T-helper 2 cell treated with Interferon-gamma antibody and Interleukin-4, amounts not matched to agents 5 μg/mL and 100 μg/mL, for 36 hours (primary cell): ENCODE measurements at regions not wholly inside any gene's neighbourhood (a gene's known extent, or its start where the extent isn't known, plus 50 kb on each side); places are given as distances from the start of the nearest gene placed in this dataset.
"Not testable (repeated sequence)": the region's sequence is repeated elsewhere in the genome, so short reads cannot be mapped to it uniquely, and the experiment has no call there.

Experiments
- DNase-seq: peaks from one replicate; pipeline ENCODE4 v3.0.0; 2021; ENCODE audit warnings: low spot score
- H3K27ac Mint-ChIP-seq: one replicate; pipeline ENCODE4 v1.8.0; 2021; ENCODE audit warnings: mild to moderate bottlenecking, mixed read lengths
- H3K27me3 Mint-ChIP-seq: one replicate; pipeline ENCODE4 v1.8.0; 2021; ENCODE audit warnings: low read depth, mixed read lengths
- H3K36me3 Mint-ChIP-seq: one replicate; pipeline ENCODE4 v1.8.0; 2021; ENCODE audit warnings: low read depth, mixed read lengths
- H3K4me1 Mint-ChIP-seq: one replicate; pipeline ENCODE4 v1.8.0; 2021; ENCODE audit warnings: low read depth, mixed read lengths
- H3K4me3 Mint-ChIP-seq: one replicate; pipeline ENCODE4 v1.8.0; 2022; ENCODE audit warnings: mild to moderate bottlenecking, moderate library complexity, mixed read lengths
- H3K9me3 Mint-ChIP-seq: one replicate; pipeline ENCODE4 v1.8.0; 2021; ENCODE audit warnings: mixed read lengths

DNA sequence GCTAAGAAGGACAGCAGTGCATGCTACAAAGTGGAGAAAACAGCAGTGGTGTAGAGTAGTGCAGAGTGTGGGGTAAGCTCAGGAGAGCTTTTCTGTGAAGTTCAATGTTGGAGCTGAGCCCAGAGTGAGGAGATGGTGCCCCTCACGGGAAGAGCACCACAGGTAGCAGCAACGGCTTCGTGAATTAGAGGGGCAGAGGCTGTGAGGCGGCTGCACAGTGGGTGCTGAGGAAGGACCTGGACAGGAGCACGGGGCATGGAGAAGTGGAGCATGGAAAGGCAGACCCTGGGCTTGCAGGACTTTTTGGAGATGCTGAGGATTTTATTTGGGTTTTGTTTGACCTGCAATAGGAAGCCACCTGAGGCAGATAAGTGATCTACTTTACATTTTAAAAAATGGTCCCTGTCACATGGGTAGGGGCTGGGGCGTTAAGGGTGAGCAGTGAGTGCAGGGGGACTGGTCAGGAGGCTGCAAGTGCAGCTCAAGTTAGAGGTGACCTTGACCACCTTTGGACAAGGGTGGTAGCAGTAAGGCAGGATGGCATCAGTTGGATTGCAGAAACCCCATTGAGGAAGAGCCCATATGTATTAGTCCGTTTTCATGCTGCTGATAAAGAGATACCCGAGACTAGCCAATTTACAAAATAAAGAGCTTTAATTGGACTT, 85.0 kb downstream of the MYCN start:
- Mint-ChIP-seq H3K27ac (no peak overlapping the region), H3K36me3 (no peaks in the 10 kb centered on the region), H3K4me1 (no peaks in the 10 kb centered on the region), H3K9me3 (no peaks in the 10 kb centered on the region), H3K27me3 (no peaks in the 10 kb centered on the region), H3K4me3 (no peak overlapping the region)
- no peak for DNase-seq

DNA sequence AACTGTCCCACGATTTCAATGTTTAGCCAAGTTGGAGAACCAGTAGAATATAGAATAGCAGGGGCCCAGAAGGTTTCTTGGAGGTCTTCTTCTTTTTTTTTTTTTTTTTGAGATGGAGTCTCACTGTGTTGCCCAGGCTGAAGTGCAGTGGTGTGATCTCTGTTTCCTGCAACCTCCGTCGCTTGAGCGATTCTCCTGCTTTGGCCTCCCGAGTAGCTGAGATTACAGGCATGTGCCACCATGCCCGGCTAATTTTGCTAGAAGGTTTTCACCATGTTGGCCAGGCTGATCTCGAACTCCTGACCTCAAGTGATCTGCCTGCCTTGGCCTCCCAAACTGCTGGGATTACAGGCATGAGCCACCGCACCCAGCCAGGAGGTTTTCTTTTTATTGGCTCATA, 84.3 kb downstream of the MYCN start:
- H3K9me3 Mint-ChIP-seq, H3K4me3 Mint-ChIP-seq, H3K27ac Mint-ChIP-seq, H3K27me3 Mint-ChIP-seq, H3K4me1 Mint-ChIP-seq, H3K36me3 Mint-ChIP-seq, DNase-seq: not testable (repeated sequence)

DNA sequence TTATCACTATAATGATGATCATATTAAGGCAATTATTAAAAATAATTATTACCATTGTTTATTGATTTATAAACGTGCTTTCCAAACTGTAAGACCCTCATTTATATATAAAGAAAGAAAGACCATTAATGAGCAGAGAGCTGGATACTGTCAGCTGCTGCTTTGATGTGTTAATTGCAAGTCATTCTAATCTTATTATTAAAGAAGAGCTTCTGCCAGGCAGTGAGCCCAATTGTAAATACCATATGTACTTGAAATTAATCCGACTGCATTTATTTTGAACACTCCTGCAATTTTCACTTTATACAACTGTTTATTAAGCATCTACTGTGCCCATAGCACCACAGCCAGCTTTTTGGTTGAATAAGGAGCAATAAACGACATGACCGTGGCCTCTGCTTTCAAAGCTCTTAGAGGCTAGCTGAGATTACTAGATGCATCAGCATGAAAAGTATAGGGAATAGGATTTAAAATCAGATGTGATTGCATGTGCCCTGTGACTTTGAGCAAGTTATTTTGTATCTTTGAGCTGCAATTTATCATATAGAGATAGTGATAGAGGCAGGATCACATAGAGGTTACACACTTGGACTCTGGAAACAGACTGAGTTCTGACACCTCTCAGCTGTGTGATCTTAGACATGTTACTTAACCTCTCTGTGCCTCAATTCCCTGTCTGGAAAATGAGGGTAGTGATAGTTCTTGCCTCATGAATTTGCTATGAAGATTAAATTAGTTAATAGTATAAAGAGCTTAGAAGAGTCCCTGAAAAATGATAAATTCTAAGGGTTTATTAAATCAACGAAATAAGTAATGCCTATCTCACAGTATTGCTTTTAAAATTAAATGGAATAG, 83.4 kb downstream of the MYCN start:
- no peaks in the 10 kb centered on the region for H3K27me3 Mint-ChIP-seq
- H3K27ac Mint-ChIP-seq = no peak overlapping the region
- H3K9me3 Mint-ChIP-seq = no peaks in the 10 kb centered on the region
- H3K4me1 Mint-ChIP-seq = no peaks in the 10 kb centered on the region
- H3K4me3 Mint-ChIP-seq = no peak overlapping the region
- DNase-seq = no peak
- H3K36me3 Mint-ChIP-seq = no peaks in the 10 kb centered on the region

- Mint-ChIP-seq H3K36me3 (no peaks in the 10 kb centered on the region), H3K4me1 (no peaks in the 10 kb centered on the region), H3K27ac (no peak overlapping the region), H3K27me3 (no peaks in the 10 kb centered on the region), H3K4me3 (no peak overlapping the region), H3K9me3 (no peaks in the 10 kb centered on the region)
- no peak for DNase-seq
These were observed 82.3 kb downstream of the MYCN start for GRCh38 chr2:16022548-16023240.

DNA sequence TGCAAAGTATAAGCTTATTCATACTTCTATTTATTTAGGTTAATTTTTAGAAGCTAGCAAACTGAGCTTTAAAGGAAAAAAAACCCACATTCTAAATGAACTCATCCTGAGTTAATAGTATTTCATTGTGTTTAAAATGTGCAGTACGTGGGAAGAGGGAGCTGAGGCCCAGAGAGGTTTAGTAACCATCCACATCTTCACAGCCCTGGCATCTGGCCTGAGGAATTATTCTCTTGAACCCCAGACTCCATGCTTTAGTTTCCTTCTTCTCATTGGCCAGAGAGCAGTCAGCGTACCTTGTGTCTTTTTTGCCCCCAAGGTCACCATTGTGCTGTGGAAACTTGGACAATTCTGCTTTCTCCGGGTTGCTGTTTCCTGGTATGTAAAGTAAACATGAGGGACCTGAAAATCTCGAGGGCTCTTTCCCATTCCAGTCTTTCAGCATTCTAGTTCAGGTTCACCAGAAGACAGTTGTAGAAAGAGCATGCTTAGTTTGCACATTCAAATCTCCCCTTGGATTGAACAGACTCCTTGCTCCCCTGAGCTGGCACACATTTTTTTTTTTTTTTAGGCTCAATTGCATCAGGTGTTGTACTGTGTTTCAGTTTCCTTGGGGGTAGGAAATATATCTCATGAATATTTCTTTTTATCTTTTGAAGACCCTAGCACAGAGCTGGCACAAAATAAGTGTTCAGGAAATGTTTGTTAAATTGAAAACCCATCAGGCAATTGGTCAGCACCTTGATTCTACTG, 81.4 kb downstream of the MYCN start:
- DNase-seq = no peak
- Mint-ChIP-seq H3K4me1 (no peaks in the 10 kb centered on the region), H3K9me3 (no peaks in the 10 kb centered on the region), H3K4me3 (no peak overlapping the region), H3K27ac (no peak overlapping the region), H3K27me3 (no peaks in the 10 kb centered on the region), H3K36me3 (no peaks in the 10 kb centered on the region)

DNA sequence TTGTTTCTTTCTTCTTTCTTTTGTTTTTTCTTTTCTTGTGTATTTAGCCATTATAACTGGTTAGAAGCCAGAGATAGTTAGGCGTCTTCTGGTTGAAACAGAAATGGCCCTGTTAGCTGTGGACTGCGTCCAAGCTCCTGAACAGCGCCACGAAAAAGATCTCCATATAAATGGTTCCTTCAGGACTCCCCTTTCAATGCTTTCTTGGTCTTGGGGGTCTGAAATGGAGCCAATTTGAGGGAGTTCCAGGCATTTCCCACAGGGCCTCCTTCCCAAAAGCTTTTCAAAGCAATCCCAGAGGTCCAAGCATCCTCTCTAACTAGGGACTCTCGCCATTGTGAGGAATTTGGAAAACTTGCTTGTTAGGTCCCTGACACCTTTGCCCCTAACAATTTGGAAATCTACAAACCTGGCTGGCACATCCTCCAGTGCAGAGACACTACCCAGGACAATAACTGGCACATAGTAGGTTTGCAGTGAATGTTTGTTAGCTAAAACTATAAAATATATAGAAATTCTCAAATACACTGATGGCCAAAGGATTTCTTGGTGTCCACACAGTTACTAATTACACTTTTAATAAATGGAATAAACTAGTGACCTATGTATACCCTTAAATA, 80.1 kb downstream of the MYCN start:
- no peak overlapping the region for H3K4me3 Mint-ChIP-seq
- H3K9me3 Mint-ChIP-seq = no peaks in the 10 kb centered on the region
- H3K27ac Mint-ChIP-seq = no peak overlapping the region
- H3K4me1 Mint-ChIP-seq = no peaks in the 10 kb centered on the region
- H3K27me3 Mint-ChIP-seq = peaks cover 3% of the 10 kb centered on the region
- no peak for DNase-seq
- no peaks in the 10 kb centered on the region for H3K36me3 Mint-ChIP-seq

DNA sequence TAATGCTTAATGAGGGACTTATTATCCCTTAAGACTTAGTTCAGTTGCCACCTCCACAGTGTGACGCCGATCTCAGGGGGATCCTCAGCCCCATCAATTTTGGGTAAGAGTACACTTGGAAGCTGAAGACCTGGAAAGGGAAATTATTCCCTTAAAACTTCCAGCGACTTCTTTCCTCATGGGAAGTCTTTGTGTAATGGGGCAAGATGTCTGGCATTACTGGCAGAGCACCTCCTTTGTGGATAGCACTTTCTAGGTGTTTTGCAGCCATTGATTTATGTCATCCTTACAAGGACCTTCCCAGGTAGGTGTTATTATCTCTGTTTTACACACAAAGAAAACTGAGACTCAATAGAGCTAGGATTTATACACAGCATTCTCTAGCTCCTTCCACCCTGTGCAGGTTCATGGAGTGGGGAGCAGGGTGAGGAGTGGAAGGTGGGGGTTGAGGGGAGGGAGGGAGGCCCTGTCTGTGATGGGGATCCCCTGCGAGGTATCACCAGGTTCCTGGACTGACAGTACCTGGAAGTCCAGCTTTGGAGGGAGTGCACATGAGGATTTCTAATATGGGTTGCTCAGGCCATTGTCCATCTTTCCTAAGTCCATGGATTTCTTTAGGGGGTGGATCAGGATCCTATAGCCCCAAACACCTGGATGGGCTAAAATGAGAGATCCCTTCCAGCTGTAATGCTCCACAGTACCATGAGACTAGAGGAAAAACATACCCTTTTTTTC, 79.4 kb downstream of the MYCN start:
- DNase-seq = no peak
- Mint-ChIP-seq H3K27ac (no peak overlapping the region), H3K27me3 (peaks cover 8% of the 10 kb centered on the region), H3K9me3 (no peaks in the 10 kb centered on the region), H3K4me3 (no peak overlapping the region), H3K4me1 (no peaks in the 10 kb centered on the region), H3K36me3 (no peaks in the 10 kb centered on the region)

DNA sequence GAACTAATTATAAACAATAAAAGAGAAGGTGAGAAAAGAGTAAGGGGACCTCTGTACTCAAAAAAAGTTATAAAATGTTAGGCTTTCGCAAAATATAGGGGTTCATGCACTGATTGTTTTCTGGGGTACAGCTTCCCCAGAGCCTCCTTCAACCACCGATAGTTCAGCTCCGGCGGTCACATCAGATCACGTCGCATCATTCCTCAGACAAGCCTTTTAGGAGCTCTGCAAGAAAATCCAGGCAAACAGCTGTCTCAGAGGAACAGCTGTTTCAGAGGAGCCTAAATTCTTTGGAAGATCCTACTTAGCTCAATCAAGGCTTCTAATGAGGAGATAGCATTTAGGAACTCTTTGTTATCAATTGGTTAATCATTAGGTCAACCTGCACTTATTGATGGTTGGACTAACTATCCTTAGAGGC, 78.7 kb downstream of the MYCN start:
- H3K4me1 Mint-ChIP-seq = no peaks in the 10 kb centered on the region
- no peak overlapping the region for H3K4me3 Mint-ChIP-seq
- H3K36me3 Mint-ChIP-seq = no peaks in the 10 kb centered on the region
- no peak overlapping the region for H3K27ac Mint-ChIP-seq
- peaks cover 15% of the 10 kb centered on the region for H3K27me3 Mint-ChIP-seq
- DNase-seq = no peak
- H3K9me3 Mint-ChIP-seq = no peaks in the 10 kb centered on the region

GRCh38 chr2:16018277-16019059, 78.1 kb downstream of the MYCN start:
- no peak for DNase-seq
- H3K4me1 Mint-ChIP-seq = no peaks in the 10 kb centered on the region
- no peak overlapping the region for H3K4me3 Mint-ChIP-seq
- no peaks in the 10 kb centered on the region for H3K9me3 Mint-ChIP-seq
- H3K27ac Mint-ChIP-seq = no peak overlapping the region
- H3K36me3 Mint-ChIP-seq = no peaks in the 10 kb centered on the region
- H3K27me3 Mint-ChIP-seq = peaks cover 20% of the 10 kb centered on the region

DNA sequence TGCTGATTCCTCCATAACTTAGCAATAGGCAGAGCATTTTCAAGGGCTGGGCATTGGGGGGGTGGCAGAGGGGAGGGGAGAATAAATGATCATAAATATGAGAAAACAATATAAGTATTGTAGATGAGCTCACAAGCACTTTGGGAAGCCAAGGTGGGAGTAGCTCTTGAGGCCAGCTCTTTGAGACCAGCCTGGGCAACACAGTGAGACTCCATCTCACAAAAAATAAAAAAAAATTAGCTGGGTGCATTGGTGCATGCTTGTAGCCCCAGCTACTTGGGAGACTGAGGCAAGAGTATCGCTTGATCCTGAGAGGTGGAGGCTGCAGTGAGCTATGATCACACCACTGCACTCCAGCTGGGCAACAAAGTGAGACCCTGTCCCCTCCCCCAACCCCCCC, 75.9 kb downstream of the MYCN start:
- Mint-ChIP-seq H3K27ac (no peak overlapping the region), H3K4me3 (no peak overlapping the region), H3K4me1 (no peaks in the 10 kb centered on the region)

GRCh38 chr2:16015903-16016265, 75.5 kb downstream of the MYCN start:
- Mint-ChIP-seq H3K36me3 (no peaks in the 10 kb centered on the region), H3K27me3 (peaks cover 29% of the 10 kb centered on the region), H3K4me3 (no peak overlapping the region), H3K9me3 (no peaks in the 10 kb centered on the region), H3K4me1 (no peaks in the 10 kb centered on the region), H3K27ac (no peak overlapping the region)
- no peak for DNase-seq

More for the DNA sequence above, 75.9 kb downstream of the MYCN start:
- H3K27me3 Mint-ChIP-seq = peaks cover 29% of the 10 kb centered on the region
- DNase-seq = no peak
- H3K36me3 Mint-ChIP-seq = no peaks in the 10 kb centered on the region
- no peaks in the 10 kb centered on the region for H3K9me3 Mint-ChIP-seq

GRCh38 chr2:16015210-16015902, 75.0 kb downstream of the MYCN start:
- peaks cover 29% of the 10 kb centered on the region for H3K27me3 Mint-ChIP-seq
- H3K27ac Mint-ChIP-seq = no peak overlapping the region
- H3K4me3 Mint-ChIP-seq = no peak overlapping the region
- DNase-seq = no peak
- H3K4me1 Mint-ChIP-seq = no peaks in the 10 kb centered on the region
- H3K36me3 Mint-ChIP-seq = no peaks in the 10 kb centered on the region
- H3K9me3 Mint-ChIP-seq = no peaks in the 10 kb centered on the region
